ENCODE measurements at regions not wholly inside any gene's neighbourhood (a gene's known extent, or its start where the extent isn't known, plus 50 kb on each side); places are given as distances from the start of the nearest gene placed in this dataset.

DNA sequence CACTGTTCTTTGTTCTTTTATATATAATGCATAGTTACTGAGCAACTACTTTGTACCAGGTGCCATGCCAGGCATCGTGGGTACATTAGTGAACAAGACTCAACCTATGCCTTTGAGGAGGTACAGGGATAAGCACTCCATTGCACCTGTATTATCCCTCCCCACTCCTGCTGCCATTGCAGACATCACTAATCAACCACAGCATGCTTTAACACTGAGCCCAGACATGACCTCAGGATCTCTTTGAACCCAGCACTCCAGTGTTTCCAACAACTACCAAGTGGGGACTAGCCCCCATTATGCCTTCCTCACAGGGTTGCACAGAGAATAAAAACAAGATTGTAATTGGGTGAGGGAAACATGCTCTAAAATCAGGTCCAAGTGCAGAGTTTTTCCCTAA lies 60.5 kb upstream of the COL13A1 start:
- DNase-seq, result no peak
- 100% methylated on average over 1 of the region's 1 CpG for WGBS
- Histone ChIP-seq H3K9me3 (ENCODE audit: control insufficient read depth, low read length) (no peaks in the 10 kb centered on the region), H3K27me3 (ENCODE audit: control insufficient read depth, insufficient read depth) (no peaks in the 10 kb centered on the region), H3K4me1 (ENCODE audit: control insufficient read depth, insufficient read depth, low read length) (peaks cover 2% of the 10 kb centered on the region), H3K4me3 (ENCODE audit: low read length) (no peak overlapping the region), H3K27ac (ENCODE audit: low read length) (no peak overlapping the region)
- intact Hi-C loops (cut with DNase I), result no loop called here
- no peak for ATAC-seq

DNA sequence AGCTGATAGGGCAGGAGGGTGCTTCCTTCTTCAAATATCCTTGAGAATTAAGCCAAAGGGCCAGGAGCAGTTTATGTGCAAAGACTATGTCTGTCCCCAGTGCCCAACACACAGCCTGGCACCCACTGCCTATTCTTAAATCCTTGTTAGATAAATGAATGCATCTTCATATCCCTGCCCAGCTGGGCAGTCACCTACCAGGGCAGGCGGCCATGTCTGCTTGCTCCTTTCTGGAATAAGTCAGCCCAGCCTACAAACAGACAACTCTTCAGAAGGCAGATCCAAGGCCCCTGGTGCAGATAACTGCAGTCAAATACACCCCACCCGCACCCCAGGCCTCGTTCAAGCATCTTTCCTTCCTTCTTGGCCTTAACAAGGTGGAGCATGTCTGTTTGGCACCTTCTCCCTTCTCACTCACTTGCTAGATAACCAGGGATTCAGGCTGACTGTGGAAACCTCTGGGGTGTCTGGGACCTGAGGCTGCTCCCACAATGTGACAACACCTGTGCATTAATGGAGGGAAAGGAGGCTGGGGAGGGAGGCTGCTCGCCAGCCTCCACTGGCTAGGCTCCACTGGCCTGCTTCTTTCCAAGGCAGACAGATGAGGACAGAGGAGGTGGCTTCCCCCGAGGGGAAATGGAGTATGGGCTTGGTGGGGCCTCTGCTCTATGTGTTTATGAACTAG lies 59.9 kb upstream of the COL13A1 start:
- intact Hi-C loops (cut with DNase I), result no loop called here
- no peak for DNase-seq

DNA sequence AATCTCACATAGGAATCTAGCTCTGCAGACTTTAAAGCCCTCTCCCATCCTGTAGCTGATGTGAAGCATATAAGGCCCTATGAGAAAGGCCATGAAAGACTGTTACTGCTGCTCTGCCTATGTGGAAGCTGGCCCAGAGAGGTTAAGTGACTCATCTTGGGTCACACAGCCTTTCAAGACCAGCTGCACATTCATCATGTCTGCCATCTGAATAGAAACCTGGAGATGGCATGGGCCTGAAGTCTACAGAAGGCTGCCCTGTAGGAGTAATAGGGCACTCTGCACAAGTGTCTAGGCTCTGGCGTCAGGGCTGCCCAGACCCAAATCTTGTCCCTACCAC lies 59.4 kb upstream of the COL13A1 start:
- H3K27ac ChIP-seq (ENCODE audit: low read length), result no peak overlapping the region
- H3K4me3 ChIP-seq (ENCODE audit: low read length), result no peak overlapping the region
- intact Hi-C loops (cut with DNase I), result no loop called here
- WGBS, result 100% methylated on average over 1 of the region's 1 CpG
- no peaks in the 10 kb centered on the region for H3K27me3 ChIP-seq (ENCODE audit: control insufficient read depth, insufficient read depth)
- H3K9me3 ChIP-seq (ENCODE audit: control insufficient read depth, low read length), result no peaks in the 10 kb centered on the region
- peaks cover 2% of the 10 kb centered on the region for H3K4me1 ChIP-seq (ENCODE audit: control insufficient read depth, insufficient read depth, low read length)
- DNase-seq (no peak), ATAC-seq (no peak)

More for the DNA sequence above, 59.9 kb upstream of the COL13A1 start:
- Histone ChIP-seq H3K9me3 (ENCODE audit: control insufficient read depth, low read length) (no peaks in the 10 kb centered on the region), H3K4me3 (ENCODE audit: low read length) (no peak overlapping the region), H3K27me3 (ENCODE audit: control insufficient read depth, insufficient read depth) (no peaks in the 10 kb centered on the region), H3K4me1 (ENCODE audit: control insufficient read depth, insufficient read depth, low read length) (peaks cover 2% of the 10 kb centered on the region), H3K27ac (ENCODE audit: low read length) (no peak overlapping the region)
- no peak for ATAC-seq
- 87% methylated on average over 5 of the region's 5 CpGs for WGBS

DNA sequence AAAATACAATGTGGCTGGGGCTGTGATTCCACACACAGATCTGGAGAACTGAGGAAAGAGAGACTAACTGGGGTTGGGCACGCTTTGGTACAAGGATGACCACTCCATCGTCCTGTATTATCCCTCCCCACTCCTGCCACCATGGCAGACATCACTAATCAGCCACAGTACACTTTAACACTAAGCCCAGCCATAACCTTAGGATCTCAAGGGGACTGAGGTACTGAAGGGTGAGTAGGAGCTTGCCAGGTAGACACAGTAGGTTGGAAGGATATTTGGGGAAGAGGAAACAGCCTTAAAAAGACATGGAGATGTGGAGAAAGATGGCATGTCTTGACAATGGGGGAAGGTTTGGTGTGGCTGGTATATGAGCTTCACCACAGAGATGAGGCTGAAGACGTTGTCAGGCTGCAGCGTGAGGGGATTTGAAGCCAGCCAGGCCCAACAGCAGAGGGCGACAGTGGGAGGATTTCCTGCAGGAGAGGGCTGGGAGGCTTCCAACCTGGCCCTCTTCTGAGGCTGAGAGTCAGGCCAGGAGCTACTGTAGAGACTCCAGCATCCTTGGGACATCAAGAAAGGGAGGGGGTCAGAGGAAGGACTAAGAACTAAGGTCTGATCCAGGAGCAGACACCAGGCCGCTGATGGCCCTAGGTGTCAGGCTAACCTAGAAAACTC lies 58.6 kb upstream of the COL13A1 start:
- no peak overlapping the region for H3K27ac ChIP-seq (ENCODE audit: low read length)
- H3K9me3 ChIP-seq (ENCODE audit: control insufficient read depth, low read length), result no peaks in the 10 kb centered on the region
- WGBS, result 63% methylated on average over 6 of the region's 6 CpGs
- no peaks in the 10 kb centered on the region for H3K27me3 ChIP-seq (ENCODE audit: control insufficient read depth, insufficient read depth)
- no peak overlapping the region for H3K4me3 ChIP-seq (ENCODE audit: low read length)
- intact Hi-C loops (cut with DNase I), result no loop called here
- ATAC-seq (peak; percentile 21 to 57), DNase-seq (peak; percentile 37 to 84 (median 77))
- H3K4me1 ChIP-seq (ENCODE audit: control insufficient read depth, insufficient read depth, low read length), result peaks cover 2% of the 10 kb centered on the region

DNA sequence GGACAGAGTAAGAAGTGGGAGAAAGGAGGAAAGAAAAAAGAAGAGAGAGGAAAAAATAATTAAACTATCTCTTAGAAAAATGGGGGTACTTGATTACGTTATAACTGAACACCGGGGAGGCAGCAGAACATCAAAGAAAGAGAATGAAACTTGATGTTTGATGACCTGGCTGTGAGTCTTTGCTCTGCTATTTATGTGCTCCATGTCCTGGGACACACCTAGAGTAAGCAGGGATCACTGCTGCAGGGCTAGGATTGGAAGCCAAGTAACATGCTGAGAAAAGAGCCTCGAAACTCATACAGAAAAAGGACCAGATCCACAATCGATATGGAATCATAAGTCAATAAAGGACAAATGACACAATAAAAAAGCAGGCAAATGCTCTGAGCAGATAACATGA lies 56.7 kb upstream of the COL13A1 start:
- intact Hi-C loops (cut with DNase I), result no loop called here

DNA sequence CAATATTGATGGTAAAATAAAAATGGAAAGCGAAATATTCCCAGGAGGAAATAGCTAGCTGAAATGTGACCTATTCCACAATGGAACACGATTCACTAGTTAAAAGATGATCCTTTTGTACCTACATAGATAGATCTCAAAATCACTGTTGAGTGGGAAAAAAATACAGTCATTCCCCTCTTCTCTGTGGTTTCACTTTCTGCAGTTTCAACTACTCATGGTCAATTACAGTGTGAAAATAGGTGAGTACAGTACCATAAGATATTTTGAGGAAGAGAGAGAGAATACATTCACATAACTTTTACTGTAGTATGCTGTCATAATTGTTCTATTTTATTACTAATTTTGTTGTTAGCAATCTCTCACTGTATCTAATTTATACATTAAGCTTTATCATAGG lies 56.0 kb upstream of the COL13A1 start:
- DNase-seq (no peak), ATAC-seq (no peak)
- no peaks in the 10 kb centered on the region for H3K4me1 ChIP-seq (ENCODE audit: control insufficient read depth, insufficient read depth, low read length)
- H3K9me3 ChIP-seq (ENCODE audit: control insufficient read depth, low read length), result no peaks in the 10 kb centered on the region
- intact Hi-C loops (cut with DNase I), result no loop called here
- no peak overlapping the region for H3K27ac ChIP-seq (ENCODE audit: low read length)
- no peaks in the 10 kb centered on the region for H3K27me3 ChIP-seq (ENCODE audit: control insufficient read depth, insufficient read depth)
- no peak overlapping the region for H3K4me3 ChIP-seq (ENCODE audit: low read length)
- 82% methylated on average over 2 of the region's 2 CpGs for WGBS

More for the DNA sequence above, 56.7 kb upstream of the COL13A1 start:
- H3K27ac ChIP-seq (ENCODE audit: low read length), result no peak overlapping the region
- ATAC-seq (no peak), DNase-seq (no peak)
- no peaks in the 10 kb centered on the region for H3K4me1 ChIP-seq (ENCODE audit: control insufficient read depth, insufficient read depth, low read length)
- 91% methylated on average over 4 of the region's 4 CpGs for WGBS
- no peaks in the 10 kb centered on the region for H3K27me3 ChIP-seq (ENCODE audit: control insufficient read depth, insufficient read depth)
- no peak overlapping the region for H3K4me3 ChIP-seq (ENCODE audit: low read length)
- no peaks in the 10 kb centered on the region for H3K9me3 ChIP-seq (ENCODE audit: control insufficient read depth, low read length)

DNA sequence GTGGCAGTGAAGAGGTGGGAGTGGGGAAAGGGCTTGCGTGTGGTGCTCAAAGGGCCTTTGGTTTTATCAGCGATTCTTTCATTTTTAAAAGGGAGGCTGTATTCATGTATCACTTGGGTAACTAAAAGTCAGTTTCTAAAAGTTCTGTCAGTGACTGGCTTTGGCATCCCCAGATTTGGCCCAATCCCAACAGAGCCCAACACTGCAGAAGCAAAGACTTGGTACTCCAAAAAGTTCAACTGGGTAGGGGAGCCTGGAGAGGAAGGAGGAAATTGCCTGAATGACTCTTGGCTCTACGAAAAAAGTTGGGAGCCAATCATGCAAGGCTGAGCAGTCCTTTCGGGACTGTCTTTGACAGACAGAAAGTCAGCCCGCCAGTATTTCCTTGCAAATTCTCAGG lies 54.5 kb upstream of the COL13A1 start:
- intact Hi-C loops (cut with DNase I), result no loop called here
- Histone ChIP-seq H3K4me1 (ENCODE audit: control insufficient read depth, insufficient read depth, low read length) (no peaks in the 10 kb centered on the region), H3K4me3 (ENCODE audit: low read length) (no peak overlapping the region), H3K27ac (ENCODE audit: low read length) (no peak overlapping the region), H3K9me3 (ENCODE audit: control insufficient read depth, low read length) (no peaks in the 10 kb centered on the region), H3K27me3 (ENCODE audit: control insufficient read depth, insufficient read depth) (no peaks in the 10 kb centered on the region)
- ATAC-seq (no peak), DNase-seq (no peak)
- WGBS, result 73% methylated on average over 5 of the region's 5 CpGs

DNA sequence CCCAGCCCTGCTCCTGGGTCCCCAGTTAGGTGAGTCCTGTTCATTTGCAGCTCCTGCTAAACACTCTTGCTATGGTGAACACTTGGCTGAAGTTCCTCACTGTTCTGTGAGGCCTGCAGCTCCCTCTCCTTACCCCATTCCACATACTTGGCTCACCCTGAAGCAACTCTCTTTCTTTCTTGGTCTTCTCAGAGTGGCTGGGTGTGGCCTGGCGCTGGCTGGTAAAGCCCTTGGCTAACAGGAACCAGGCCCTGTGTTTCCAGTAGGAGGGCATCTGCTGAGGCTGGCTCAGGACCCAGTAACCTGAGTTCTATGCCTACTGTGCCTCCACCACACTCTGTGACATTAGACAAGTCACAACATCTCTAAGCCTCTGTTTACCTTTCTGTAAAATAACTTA lies 53.1 kb upstream of the COL13A1 start:
- 85% methylated on average over 1 of the region's 1 CpG for WGBS
- intact Hi-C loops (cut with DNase I), result no loop called here
- ATAC-seq (no peak), DNase-seq (no peak)
- no peak overlapping the region for H3K4me3 ChIP-seq (ENCODE audit: low read length)
- no peaks in the 10 kb centered on the region for H3K27me3 ChIP-seq (ENCODE audit: control insufficient read depth, insufficient read depth)
- H3K9me3 ChIP-seq (ENCODE audit: control insufficient read depth, low read length), result no peaks in the 10 kb centered on the region
- H3K27ac ChIP-seq (ENCODE audit: low read length), result no peak overlapping the region
- no peaks in the 10 kb centered on the region for H3K4me1 ChIP-seq (ENCODE audit: control insufficient read depth, insufficient read depth, low read length)

DNA sequence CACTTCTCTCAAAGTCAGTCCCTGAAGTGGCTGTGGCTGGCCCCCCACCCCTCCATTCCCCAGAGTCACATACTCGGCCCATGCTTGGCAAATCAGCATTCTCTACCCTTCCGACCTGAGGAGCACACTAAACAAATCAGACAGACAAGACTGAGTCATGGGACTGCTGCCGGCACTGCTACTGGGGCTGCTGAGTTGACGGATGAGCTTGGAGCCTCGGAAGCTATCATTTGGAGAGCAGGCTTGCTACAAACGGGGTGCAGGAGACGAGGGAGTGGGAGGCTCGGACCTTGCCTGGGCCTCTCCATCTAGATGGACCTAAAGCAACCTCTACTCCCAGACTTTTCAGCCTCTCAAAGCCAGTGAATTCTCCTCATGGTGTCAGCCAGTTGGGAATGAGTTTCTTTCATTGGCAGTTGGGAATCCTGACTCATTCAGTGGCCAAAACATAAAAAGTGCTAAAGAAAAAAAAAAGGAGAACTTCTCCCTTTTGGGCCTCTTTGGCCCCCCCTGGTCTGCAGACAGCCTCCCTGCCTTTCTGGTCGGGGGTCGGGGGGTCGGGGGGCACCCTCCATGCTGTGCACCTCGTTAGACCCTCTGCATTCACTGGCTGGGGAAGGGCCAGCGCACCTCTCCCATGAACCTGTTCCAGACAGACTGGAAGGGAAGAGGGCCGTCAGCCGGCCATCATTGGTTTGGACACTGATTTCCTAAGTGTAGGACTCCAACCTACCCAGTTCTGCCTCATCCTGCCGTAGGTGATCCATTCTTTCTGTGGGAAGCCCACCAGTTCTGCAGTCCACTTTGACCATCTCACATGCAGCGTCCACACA lies 52.3 kb upstream of the COL13A1 start:
- Histone ChIP-seq H3K4me1 (ENCODE audit: control insufficient read depth, insufficient read depth, low read length) (no peaks in the 10 kb centered on the region), H3K9me3 (ENCODE audit: control insufficient read depth, low read length) (no peaks in the 10 kb centered on the region), H3K27me3 (ENCODE audit: control insufficient read depth, insufficient read depth) (no peaks in the 10 kb centered on the region), H3K27ac (ENCODE audit: low read length) (no peak overlapping the region), H3K4me3 (ENCODE audit: low read length) (no peak overlapping the region)
- intact Hi-C loops (cut with DNase I), result no loop called here
- no peak for DNase-seq
- ATAC-seq, result no peak
- WGBS, result 65% methylated on average over 17 of the region's 17 CpGs

DNA sequence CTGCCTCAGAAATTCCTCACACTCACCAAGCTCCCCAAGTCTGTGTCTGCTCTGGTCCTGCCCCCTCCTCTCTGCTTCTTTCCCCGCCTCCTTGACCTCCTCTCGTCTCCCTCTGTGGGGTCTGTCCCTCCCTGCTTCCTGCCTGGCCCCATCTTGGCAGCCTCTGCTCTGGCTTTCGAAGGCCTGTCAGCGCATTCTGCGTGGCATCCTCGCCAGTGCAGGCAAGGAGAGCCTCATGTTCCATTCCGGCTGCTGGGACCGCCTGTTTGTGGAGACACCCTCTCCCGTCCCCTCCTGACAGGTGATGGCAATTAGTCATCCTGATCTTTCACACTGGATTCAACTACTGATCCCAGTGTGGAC lies 51.7 kb upstream of the COL13A1 start:
- no peaks in the 10 kb centered on the region for H3K27me3 ChIP-seq (ENCODE audit: control insufficient read depth, insufficient read depth)
- no peak for DNase-seq
- no peak overlapping the region for H3K4me3 ChIP-seq (ENCODE audit: low read length)
- H3K4me1 ChIP-seq (ENCODE audit: control insufficient read depth, insufficient read depth, low read length), result no peaks in the 10 kb centered on the region
- no peaks in the 10 kb centered on the region for H3K9me3 ChIP-seq (ENCODE audit: control insufficient read depth, low read length)
- intact Hi-C loops (cut with DNase I), result no loop called here
- H3K27ac ChIP-seq (ENCODE audit: low read length), result no peak overlapping the region
- ATAC-seq, result peak; percentile 21 to 31
- 54% methylated on average over 9 of the region's 9 CpGs for WGBS

DNA sequence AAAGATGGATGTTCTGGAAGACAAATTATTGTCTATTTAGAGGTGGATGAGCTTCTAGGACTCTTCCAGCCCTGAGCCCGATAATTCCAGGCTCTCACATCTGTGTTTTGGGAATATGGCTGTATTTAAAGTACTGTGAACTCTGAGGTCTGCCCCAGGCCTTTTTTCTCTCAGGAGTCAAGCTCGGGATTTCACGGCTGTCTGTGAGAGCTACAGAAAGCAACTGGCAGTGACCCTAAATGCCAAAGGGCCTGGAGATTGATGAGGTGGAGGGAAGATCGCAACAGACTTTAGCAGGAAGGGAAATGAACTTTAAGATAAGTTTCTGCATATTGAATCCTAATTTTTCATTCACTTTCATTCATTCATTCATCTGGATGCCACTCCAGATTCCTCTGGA lies 51.0 kb upstream of the COL13A1 start:
- H3K9me3 ChIP-seq (ENCODE audit: control insufficient read depth, low read length), result no peaks in the 10 kb centered on the region
- H3K27me3 ChIP-seq (ENCODE audit: control insufficient read depth, insufficient read depth), result no peaks in the 10 kb centered on the region
- H3K4me1 ChIP-seq (ENCODE audit: control insufficient read depth, insufficient read depth, low read length), result no peaks in the 10 kb centered on the region
- ATAC-seq (no peak), DNase-seq (no peak)
- 79% methylated on average over 4 of the region's 4 CpGs for WGBS
- intact Hi-C loops (cut with DNase I), result no loop called here
- no peak overlapping the region for H3K27ac ChIP-seq (ENCODE audit: low read length)
- H3K4me3 ChIP-seq (ENCODE audit: low read length), result no peak overlapping the region
